ENCODE measurements at regions not wholly inside any gene's neighbourhood (a gene's known extent, or its start where the extent isn't known, plus 50 kb on each side); places are given as distances from the start of the nearest gene placed in this dataset.
A peak's percentile ranks its signal among the peaks of the same experiment; 100 is the strongest.

DNA sequence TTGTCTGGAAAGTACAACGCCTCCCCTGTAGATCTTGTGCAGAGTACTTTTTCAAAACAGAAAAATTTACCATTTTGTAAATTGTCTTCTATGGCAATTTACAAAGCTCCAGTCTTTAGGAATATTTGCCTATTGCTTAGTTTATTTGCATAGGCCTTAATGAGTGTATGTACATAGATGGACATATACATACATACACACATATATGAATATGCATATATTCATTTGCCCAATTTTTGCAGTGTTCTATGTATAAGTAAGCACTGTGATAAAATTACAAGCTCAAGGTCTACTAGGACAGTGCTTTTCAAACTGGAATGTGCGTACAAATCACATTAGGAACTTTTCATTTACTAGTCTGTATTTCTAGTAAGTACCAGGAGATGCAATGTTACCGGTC, 301.3 kb upstream of the SMARCA2 start:
- DNase-seq = no peak

DNA sequence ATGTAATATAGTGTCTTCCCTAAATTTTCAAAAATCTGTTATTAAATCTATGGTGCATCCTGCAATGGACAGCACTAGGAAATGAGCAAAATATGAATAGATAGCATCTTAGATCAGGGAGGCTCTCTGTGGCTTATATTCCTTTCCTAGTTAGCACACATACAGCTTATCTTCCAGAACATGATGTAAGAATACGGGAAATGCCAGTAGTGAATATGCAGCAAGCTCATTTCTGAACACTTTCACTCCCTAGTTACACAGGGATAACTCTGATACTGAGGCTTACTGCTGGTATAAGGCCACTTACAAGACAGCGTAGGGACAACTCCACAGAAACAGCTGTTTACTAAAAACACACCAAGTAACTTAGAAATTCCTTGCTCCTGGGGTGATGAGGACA, 297.3 kb upstream of the SMARCA2 start:
- no peak for DNase-seq

DNA sequence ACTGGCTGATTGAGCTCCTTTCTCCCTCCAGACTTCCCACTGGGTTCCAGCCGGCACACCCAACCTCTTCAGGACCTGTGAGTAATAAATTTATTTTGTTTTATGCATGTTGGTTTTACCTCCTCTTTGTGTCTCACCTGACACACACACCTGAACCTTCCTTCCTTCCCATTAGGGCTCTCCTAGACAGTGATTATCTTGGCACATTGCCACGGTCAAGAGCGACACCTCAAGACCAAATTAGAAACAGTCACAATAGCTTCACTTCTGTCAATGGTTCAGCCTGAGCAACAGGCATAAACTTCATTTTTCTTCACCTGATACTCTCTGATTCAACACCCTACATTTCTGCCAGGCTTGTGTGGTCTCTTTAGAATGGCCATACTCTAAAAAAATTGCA, 296.3 kb upstream of the SMARCA2 start:
- no peak for DNase-seq

DNA sequence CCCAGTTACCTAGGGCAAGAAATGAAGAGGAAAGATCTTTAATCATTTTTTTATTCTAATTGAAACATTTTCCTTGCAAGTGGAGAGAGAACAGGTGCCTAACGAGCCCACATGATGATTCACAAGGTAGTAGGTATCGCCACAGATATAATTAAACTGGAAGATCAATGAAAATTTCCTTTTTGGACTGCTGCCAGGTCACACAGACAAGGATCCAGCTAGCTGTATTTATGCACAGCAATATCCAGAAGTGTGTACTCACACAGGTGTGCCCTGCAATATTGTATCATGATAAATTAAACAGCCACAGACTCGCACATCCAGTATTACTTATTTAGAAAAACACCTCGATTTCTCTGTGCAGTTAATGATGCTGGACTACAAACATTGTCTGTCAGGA, 294.0 kb upstream of the SMARCA2 start:
- DNase-seq = no peak

DNA sequence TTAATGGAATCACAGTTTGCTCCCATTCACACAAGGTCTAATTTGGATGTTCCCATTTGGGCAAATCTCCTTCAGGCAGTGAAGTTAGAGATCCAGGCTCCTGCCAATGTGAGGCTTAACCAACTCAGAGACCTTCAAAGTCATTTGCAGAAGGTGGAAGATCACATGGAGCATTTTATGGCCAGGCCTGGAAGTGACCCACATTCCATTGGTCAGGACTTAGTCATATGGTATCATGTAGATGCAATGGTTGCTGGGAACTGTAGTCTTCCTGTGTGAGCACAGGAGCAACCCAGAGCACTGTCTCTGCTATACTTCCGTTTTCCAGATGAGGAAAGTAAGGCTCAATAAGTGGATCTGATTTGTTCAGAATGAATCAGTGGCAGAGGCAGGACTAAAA, 292.7 kb upstream of the SMARCA2 start:
- no peak for DNase-seq

DNA sequence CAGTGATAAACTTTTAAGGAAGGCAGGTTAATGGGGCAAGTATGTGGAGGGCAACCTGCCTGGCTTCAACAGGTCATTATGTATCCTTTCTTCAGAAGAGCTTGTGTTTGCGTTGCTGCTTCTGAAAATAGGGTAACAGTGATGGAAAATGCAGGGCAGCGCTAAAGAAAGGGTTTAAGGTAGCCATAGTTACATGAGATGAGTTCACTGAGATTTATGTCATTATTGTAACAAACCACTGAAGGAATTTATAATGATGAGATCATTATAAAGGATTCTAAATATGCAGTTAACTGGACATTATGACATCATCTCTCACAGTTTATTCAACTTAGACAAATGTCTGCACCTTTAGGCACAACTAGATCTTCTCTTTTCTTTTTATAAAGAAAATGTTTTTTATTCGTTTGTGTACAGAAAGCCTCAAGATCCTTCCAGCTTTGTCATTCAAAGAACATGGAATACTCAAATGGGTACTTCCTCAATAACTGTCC, 291.6 kb upstream of the SMARCA2 start:
- no peak for DNase-seq

DNA sequence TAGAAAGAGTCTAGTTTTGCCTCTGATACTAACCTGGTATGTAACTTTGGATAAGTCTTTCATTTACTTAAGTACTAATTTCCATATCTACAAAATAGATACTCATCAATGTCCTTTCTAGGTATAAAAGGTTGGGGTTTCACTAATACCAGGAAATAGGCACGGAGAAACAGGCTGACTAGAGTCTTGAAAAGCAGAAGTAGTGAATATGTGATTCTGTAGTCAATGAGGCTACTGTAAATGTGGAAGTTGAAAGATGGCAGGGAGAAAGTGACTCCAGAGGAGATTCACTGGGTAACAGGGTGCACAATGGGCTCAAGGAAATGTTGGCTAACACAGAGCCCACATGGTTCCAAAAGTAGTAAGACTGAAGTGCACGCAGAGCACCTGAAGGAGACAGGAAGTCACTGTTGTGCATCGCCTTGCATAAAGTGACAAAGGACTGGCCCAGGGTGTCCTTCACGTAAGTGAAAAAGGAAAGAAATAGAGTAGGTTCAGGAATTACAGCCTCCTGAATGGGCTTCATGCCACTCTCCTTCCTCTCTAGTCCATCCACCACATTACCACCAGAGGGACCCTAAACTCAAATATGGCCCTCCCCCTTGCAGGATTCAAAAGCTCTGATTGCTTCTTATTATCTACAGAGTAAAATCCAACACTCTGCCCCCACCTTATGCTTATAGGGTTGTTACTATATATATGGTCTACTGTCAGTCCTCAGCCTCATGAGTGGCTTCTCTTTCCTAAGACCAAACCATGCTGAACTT, 288.0 kb upstream of the SMARCA2 start:
- peak; percentile 10 for DNase-seq

DNA sequence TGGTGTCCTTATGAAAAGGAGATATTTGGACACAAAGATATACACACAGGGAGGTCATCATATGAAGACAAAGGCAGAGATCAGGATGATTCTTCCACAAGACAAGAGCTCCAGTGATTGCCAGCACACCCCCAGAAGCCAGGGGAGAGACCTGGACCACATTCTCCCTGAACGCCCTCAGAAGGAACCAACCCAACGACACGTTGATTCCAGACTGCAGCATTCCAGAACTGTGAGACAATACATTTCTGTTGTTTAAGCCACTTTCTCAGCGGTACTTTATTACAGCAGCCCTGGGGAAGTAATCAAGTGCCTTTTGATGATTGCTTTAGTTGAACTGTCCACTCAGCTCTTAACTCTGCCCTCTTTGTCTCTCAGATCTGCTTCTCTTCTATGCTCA, 285.5 kb upstream of the SMARCA2 start:
- no peak for DNase-seq

DNA sequence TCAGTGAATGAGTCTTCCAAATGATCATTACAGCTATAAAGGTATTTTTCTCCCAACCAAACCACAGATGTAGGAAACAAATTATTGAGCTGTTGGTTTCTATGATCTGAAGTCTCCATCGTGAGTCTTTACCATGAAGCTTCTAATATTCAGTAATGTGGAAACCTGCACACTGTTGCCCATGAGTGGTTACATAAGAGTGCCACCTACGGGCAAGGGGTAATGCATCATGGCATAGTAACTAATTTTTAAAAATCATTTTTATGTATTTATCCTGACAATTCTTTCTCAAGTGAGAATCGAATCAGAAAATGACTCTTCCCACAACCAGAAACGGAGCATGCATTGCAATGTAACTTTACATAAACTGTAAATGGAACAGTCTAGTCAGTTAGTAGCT, 282.5 kb upstream of the SMARCA2 start:
- no peak for DNase-seq

DNA sequence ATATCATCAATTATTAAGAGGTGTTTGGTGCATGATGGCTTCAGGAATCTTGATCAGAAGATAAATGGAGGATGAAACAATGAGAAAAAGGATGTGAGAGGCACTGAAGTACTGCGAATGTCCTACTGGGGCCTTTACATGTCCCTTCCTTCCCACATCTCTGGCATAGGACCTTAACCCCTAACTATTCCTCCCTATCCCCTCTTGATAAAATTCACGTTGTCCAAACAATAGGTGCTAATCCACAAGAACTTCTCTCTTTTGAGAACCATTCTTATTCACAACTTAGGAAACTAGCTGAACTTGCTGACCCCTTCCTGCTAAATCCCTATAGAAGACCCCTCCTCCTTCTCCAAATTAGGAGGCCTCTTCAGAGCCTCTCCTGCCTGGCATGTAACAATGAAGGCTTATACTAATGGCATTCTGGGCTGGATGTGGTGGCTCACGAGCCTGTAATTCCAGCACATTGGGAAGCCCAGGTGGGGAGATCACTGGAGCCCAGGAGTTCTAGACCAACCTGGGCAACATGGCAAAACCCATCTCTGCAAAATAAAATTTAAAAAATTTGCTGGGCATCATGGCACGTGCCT, 276.5 kb upstream of the SMARCA2 start:
- no peak for DNase-seq

DNA sequence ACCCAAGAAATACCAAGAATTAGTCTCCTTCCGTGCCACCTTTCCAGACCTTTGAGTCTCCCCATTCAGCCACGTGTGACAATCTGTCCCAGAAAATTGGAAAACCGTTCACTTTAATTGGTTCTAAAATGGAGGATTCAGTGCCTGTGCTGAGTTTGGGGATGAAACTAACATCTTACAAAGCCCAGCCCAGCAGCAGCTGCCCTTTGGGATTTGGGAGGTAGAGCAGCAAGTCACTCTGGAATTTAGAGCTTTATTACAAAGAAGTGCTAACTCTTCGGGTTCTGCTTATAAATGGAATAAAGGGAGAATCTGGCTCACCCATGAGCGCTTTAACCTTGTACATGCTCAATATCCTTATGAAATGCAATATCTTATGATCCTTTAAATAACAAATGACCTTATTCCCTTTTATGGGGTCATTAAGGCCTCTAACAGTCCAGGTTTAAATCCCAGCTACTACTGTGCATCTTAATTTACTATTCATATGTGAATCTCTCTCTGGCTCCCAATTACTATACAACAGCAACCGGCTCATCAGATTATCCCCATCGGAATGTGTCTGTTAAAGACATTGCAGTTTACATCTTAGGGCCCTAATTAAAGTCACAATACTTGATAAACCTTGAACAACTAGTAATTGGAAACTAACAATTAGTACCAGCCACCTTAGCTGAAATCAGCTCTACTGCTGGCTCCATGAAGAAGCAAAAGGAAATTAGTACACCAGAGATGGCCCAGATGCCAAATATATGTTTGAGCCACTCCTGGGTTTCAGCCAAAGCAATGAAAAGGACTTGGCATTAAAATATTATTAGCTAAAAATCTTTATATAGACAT, 271.8 kb upstream of the SMARCA2 start:
- no peak for DNase-seq

DNA sequence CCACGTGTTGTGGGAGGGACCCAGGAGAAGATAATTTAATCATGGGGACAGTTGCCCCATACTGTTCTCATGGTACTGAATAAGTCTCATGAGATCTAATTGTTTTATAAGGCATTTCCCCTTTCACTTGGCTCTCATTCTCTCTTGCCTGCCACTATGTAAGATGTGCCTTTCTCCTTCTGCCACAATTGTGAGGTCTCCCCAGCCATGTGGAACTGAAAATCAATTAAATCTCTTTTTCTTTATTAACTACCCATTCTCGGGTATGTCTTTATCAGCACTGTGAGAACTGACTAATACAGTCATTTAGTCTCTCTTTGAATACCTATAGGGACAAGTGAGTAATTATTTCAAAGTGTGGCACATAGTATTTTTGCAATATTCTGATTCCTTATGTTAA, 269.2 kb upstream of the SMARCA2 start:
- DNase-seq = no peak

DNA sequence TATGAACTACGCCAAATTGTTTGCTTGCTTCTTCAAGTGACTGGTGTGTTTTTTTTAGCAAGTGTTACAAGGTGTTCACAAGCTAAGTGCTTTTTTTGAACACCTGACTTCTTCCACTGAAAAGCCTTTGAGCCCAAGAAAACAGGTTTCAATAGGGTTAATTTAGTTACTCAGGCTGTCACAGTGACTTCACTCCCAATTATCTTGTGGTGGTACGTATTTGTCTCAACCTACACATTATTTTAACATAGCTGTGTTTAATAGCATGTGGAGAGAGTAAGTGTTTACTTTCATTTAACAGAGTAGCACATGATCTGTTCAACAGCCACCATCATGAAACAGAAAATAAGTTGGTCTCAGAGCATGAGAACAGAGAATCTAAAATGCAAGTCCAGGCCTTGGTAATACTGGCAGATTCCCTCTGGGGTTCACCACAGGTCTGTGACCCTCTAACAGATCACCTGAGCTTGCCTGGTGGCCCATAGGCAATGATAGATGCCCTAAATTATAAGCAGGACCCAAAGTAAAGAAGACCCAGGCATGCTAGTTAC, 267.7 kb upstream of the SMARCA2 start:
- DNase-seq = no peak

DNA sequence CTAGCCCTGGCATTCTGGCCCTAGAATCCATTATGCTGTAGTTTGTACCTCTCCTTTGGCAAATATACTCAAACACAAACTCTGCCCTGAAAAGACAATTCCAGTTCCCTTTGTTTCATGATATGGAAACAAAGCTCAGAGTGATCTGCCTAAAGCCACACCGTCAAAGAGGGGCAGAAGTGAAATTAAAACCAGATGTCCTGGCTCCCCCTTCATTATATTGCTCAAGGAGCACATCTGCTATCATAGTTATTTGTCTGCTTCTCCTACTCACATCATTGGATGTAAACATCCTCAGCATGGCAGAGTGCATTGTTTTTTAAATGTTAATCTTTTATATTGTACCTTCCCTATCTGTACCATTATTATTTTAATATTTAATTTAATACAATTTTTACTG, 266.7 kb upstream of the SMARCA2 start:
- DNase-seq = no peak

DNA sequence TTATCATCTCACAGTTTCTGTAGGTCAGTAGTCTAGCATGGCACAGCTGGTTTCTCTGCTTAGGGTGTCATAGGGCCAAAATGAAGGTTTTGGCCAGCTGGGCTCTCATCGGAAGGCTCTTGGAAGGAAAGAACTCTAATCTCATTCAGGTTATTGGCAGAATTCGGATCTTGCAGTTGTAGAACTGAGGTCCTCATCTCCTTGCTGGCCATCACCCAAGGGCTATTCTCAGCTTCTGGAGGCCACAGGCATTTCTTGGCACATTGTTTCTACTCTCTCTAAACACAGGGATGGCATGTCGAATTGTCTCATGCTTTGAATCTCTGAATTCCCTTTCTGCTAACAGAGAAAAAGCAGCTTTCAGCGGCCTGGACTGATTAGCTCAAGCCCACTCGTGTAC, 258.0 kb upstream of the SMARCA2 start:
- no peak for DNase-seq

DNA sequence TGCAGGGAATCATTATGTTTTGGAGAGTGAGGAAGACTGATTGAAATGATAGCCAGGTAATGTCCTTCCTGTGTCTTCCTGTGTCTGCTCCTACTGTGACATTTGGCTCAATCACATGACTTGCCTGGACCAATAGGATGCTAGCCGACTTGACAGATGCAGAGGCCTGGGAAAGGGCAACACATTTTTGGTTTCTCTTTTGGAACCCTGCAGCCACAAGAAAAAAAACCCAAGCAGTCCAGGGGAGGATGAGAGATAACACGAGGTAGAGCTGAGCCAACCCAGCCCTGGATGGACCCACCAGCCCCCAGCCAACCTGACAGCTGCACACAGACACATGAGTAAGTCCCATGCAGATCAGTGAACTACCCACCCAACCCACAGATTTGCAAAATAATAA, 256.1 kb upstream of the SMARCA2 start:
- DNase-seq = no peak

DNA sequence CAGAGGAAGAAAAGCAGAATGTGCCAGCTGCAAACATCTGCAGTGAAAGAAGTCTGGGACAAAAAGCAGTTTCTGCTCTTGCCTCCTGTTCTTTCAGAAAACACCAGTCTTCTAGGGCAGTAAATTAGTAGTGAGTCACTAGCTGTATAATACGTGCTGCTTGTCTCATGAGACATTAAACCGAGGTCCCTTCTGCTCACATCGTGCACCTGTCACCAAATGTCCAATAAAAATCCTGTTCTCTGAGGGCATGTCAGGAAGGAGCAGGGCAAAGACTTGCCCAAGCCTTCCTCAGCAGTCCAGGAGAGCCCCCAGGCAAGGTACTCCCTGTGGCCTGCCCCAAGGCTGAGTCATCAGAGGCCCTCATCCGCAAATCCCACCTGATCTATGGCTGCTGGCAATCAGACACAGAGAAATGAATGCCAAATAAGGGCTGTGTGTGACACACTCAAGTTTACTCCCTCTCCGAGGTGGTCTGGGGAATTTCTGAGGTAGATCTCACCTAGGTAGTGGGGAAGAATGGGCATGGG, 255.3 kb upstream of the SMARCA2 start:
- no peak for DNase-seq

DNA sequence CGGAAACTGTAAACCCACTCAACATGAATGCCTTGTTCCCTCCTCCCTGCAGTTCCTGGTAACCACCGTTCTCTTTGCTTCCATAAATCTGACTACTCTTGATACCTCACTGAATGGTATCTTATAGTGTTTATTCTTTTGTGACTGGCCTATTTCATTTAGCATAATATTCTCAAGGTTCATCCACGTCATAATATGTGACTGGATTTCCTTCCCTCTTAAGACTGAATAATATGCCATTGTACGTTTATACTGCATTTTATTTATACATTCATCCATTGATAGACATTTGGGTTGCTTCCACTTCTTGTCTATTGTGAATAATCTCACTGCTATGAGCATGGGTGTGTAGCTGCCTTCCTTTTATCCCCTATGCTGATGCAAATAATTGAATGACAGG, 253.3 kb upstream of the SMARCA2 start:
- DNase-seq = no peak

DNA sequence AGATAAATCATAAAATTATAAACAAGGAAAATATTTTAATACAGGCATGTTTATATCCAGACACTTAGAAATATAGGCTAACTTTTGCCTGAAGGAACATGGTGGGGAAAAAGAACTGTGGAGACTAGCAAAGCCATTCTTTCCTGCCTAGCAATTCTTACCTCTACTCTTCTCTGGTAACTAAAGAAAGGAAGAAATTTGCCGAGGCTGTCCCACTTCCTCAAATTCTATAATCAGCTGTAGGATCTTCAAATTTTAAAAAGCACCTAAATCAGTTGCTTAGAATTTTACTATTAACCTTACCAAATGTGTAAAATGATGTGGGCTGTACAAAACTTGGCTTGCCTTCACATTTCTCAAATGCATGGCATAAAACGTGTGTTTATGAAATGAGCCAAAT, 249.1 kb upstream of the SMARCA2 start:
- no peak for DNase-seq

DNA sequence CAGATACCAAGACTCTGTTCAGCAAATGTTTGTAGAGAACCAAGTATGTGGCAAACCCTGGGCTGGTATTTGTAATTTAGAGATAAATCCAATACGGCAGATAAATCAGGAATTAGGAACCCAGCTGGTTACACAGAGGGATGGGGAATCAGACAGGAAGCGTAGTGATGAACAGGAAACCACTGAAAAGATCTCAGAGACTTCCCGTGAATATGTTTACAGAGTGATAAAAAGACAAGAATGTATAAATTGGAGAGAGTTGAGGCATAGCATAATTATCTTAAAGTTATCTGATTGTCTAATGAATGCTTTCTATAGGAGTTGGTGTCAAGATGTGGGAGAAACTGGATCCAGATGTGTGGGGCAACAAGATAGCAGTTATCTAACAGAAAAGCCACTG, 246.6 kb upstream of the SMARCA2 start:
- DNase-seq = no peak

DNA sequence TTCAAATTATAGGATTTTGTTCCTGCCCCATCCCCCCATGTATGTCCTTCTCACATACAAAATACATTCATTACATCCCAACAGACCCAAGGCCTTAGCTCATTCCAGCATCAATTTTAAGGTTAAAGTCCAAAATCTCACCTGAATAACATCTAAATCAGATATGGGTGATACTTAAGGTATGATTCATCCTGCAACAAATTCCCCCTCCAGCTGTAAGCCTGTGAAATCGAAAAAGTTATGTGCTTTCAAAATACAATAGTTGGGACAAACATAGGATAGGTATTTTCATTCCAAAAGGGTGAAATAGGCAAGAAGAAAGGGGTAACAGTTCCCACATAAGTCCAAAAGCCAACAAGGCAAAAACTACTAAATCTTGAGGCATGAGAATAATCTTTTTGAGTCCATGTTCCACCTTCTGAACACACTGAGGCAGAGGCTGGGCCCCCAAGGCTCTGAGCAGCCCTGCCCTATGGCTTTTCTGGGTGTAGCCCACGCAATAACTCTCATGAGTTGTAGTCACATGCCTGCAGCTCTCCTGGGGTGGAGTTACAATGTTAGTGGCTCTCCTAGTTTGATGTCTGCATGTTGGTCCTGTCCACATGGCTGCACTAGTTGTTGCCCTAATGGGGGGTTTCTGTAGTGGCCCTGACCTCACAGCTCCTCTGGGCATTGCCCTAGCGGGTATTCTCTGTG, 243.9 kb upstream of the SMARCA2 start:
- DNase-seq = no peak

DNA sequence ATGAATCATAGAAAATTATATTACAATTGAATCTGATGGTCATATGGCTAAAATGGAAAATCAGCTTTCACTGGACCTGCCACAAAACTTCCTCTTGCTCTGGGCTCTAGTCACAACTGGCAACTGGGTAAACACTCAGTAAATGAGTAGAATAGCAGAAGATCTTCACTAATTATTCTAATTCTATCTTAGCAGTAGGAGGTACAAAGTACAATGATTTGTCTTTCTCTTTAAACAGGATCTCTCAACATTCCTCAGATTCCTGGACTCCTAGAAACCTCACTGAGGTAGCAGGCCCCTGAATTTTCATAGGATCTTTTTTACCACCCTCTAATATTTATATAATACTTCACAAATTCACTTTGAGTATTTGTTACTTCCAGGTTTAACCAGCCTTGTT, 239.9 kb upstream of the SMARCA2 start:
- no peak for DNase-seq

DNA sequence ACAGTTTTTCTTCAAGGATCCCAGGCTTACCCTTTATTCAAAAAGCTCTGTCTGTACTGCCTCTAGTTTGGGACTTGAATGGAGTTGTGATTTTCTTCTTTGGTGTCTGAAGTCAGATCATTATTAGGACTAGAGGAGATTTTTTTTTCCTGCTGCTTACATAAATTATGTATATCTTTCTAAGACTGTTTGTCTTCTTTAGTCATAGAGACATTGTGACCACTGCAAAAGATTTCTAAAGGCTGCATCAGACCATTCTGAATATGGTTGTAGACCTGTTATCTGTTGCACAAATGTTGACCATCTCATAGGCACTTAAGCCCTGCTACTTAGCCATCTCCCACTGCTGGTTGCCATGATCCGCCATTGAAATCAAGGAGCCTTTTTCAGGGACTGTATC, 238.5 kb upstream of the SMARCA2 start:
- DNase-seq = no peak

Measured in CD4-positive, alpha-beta T cell treated with Interleukin-17A for 1 hour (primary cell).